Pancreas (tissue), 10 donors: ENCODE measurements at regions not wholly inside any gene's neighbourhood (a gene's known extent, or its start where the extent isn't known, plus 50 kb on each side); places are given as distances from the start of the nearest gene placed in this dataset.

Source experiments
- ATAC-seq, 4 donors: fragments of 200-7000 bp; cut with Tn5 transposase; one replicate each; pipeline versions ENCODE4 v1.8.0 to v1.9.1; 2020; ENCODE audit warnings: mild to moderate bottlenecking in 4 of 4, moderate library complexity in 4 of 4
- DNase-seq, 6 donors: peaks; one replicate each; pipeline ENCODE4 v3.0.0-alpha.2; 2020
- FAIRE-seq: peaks from 2 replicates; lab custom pipeline; 2012; peaks lifted over from hg19 to GRCh38; lab: Jason Lieb, UNC
- H3K27ac ChIP-seq, 4 donors: fragments of 200-600 bp; sonication (generic); 1 replicate in 3 of 4; 2 replicates in 1 of 4; pipeline versions ENCODE4 v1.5.0 to v1.8.0; 2020
- H3K27me3 ChIP-seq, 4 donors: fragments of 200-600 bp; one replicate each; pipeline ENCODE4 v1.8.0; 2021
- H3K36me3 ChIP-seq, 3 donors: fragments of 200-600 bp; sonication (generic) in 1 of 3; one replicate each; pipeline versions ENCODE4 v1.5.0 to v1.8.0; 2020 to 2021
- H3K4me1 ChIP-seq, 3 donors: fragments of 200-600 bp; one replicate each; pipeline ENCODE4 v1.8.0; 2021
- H3K4me3 ChIP-seq, 4 donors: fragments of 200-600 bp; sonication (generic) in 2 of 4; one replicate each; pipeline versions ENCODE4 v1.5.0 to v1.8.0; 2020 to 2021
- H3K9me3 ChIP-seq, 4 donors: fragments of 200-600 bp; one replicate each; pipeline ENCODE4 v1.8.0; 2021
- WGBS, 2 donors: extraction: QIAGEN DNeasy Blood & Tissue Kit; methylation state at CpG; one replicate each; pipeline ENCODE4 v1.1.7; 2013; 5-methylcytosine and 5-hydroxymethylcytosine counted together
- intact Hi-C, 3 donors: fragments of 100-400 bp; cut with DNase I; formaldehyde crosslinking; loops; one replicate each; pipeline versions ENCODE4 v1.11.1 to v1.14.2; 2022
- TF ChIP-seq, protein P1 (sequence below), 4 donors: fragments of 200-600 bp; sonication (generic) in 3 of 4; IDR thresholded peaks; one replicate each; pipeline versions ENCODE4 v1.5.0 to v1.8.0; 2021; ENCODE audit warnings: antibody characterized with exemption in 4 of 4
- donor health status: healthy with polysubstance abuse.
- donor health status: DM: no; HTN: no; CAD: no; lungs with moderate emphysema.
- donor health status: DM: no; HTN: no; CAD: no.
- donor health status: control.
- donor health status: control.
- donor health status: Bipolar disorder and iron deficiency.
- donor health status: DM: yes; HTN: yes; CAD: no.
- donor health status: DM: no; HTN: no; CAD: no.
- donor health status: DM: no; HTN: no; CAD: no.
- donor health status: DM: yes; HTN: yes; CAD: no.

DNA sequence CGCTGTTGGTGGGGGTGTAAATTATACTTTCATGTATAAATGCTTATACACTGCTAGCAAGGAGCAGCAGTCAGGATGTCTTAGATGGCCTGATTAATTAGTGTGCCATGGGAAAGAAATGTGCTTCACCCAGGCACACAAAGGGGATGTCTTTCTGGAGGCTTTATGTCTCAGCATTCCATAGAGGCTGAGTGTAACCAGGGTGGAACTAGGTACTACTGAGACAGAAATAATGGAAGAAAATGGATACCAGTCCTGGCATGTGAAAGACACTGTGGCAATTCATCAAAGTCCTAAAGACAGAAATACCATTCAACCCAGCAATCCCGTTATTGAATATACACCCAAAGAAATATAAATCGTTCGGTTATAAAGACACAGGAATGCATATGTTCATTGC is 52.5 kb downstream of the PF4 start:
- FAIRE-seq (no peak), DNase-seq (no peak), ATAC-seq (no peak)
- Histone ChIP-seq H3K4me3 (no peak overlapping the region), H3K4me1 (peaks cover 0 to 2% (median 0%) of the 10 kb centered on the region in 3 donors), H3K36me3 (no peaks in the 10 kb centered on the region), H3K27me3 (peaks cover 0 to 8% (median 0%) of the 10 kb centered on the region in 4 donors), H3K9me3 (no peaks in the 10 kb centered on the region), H3K27ac (no peak overlapping the region)
- 89 to 95% methylated on average over 4 of the region's 4 CpGs for WGBS, 2 donors
- intact Hi-C loops = no loop called here
- TF ChIP-seq, protein P1, sequence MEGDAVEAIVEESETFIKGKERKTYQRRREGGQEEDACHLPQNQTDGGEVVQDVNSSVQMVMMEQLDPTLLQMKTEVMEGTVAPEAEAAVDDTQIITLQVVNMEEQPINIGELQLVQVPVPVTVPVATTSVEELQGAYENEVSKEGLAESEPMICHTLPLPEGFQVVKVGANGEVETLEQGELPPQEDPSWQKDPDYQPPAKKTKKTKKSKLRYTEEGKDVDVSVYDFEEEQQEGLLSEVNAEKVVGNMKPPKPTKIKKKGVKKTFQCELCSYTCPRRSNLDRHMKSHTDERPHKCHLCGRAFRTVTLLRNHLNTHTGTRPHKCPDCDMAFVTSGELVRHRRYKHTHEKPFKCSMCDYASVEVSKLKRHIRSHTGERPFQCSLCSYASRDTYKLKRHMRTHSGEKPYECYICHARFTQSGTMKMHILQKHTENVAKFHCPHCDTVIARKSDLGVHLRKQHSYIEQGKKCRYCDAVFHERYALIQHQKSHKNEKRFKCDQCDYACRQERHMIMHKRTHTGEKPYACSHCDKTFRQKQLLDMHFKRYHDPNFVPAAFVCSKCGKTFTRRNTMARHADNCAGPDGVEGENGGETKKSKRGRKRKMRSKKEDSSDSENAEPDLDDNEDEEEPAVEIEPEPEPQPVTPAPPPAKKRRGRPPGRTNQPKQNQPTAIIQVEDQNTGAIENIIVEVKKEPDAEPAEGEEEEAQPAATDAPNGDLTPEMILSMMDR (IDR thresholded peaks at IDR 0.05) = no peak

DNA sequence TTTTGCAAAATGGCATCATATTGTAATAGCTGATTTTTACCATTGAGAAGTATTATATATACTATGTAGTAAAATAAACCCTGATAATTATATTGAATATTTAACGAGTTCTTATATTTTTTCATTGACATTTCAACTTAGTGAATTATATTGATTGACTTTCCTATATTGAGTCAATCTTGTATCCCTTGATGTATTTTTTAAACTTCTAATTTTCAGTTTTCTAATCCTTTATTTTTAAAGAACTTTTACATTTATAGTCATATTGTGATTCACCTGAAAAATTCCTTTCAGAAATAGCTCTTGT is 54.4 kb downstream of the CXCL1 start:
- ATAC-seq = no peak
- intact Hi-C loops = no loop called here

DNA sequence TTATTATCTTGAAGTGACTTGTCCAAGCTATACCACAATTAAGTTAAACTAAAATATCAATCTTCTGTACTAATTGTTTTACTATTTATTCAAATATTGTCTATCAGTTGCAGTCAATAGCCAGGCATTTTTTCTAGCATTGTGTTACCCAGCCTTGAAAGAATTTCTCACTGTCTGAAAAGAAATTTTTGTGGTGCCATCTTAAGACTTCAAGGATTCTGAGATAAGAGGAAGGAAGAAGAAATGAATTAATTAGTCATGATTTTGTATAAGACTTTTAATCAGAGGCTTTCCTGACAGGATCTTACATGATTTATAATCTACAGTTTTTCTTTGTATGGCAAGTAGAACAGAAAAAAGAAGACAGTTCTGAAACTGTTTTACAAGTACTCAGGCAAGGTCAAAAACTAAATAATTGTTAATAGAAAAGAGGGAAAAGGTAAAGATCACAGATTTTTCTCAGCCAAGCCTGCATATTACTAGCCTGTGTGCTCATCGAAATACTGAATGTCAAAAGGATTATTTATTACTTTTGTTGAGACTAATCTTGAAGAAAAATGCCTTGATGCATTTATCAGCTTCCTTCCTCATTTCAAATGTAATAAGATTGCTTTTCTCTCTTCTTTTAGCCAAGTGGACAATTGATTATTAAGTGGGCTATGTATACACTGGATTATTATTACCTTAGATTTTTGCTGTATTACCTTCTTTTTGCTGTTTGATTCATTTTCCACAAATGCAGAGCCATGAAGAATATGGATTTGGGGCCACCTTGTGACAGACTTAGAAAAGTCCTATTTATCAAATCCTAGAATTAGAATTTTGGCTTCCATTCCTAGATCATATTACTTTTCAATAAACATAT is 53.8 kb downstream of the CXCL1 start:
- H3K36me3 ChIP-seq = no peaks in the 10 kb centered on the region
- TF ChIP-seq, protein P1 (IDR thresholded peaks at IDR 0.05) = peak in 2 of 4 donors; percentile 11 to 25
- no peaks in the 10 kb centered on the region for H3K4me1 ChIP-seq
- intact Hi-C loops = no loop called here
- H3K27me3 ChIP-seq = peaks cover 0 to 4% (median 0%) of the 10 kb centered on the region in 4 donors
- DNase-seq = no peak
- WGBS, 2 donors = 30 to 33% methylated on average over 1 of the region's 1 CpG
- no peak overlapping the region for H3K27ac ChIP-seq
- H3K9me3 ChIP-seq = no peaks in the 10 kb centered on the region
- peak in 1 of 4 donors; percentile 30 for ATAC-seq
- no peak overlapping the region for H3K4me3 ChIP-seq
- FAIRE-seq = no peak

More for the DNA sequence above, 54.4 kb downstream of the CXCL1 start:
- H3K9me3 ChIP-seq = no peaks in the 10 kb centered on the region
- H3K4me1 ChIP-seq = no peaks in the 10 kb centered on the region
- TF ChIP-seq, protein P1 (IDR thresholded peaks at IDR 0.05) = no peak
- H3K27me3 ChIP-seq = peaks cover 0 to 4% (median 0%) of the 10 kb centered on the region in 4 donors
- H3K36me3 ChIP-seq = no peaks in the 10 kb centered on the region
- FAIRE-seq (peak; percentile 77), DNase-seq (no peak)
- H3K4me3 ChIP-seq = no peak overlapping the region
- H3K27ac ChIP-seq = no peak overlapping the region
- WGBS, 2 donors = 60 to 66% methylated on average over 1 of the region's 1 CpG

DNA sequence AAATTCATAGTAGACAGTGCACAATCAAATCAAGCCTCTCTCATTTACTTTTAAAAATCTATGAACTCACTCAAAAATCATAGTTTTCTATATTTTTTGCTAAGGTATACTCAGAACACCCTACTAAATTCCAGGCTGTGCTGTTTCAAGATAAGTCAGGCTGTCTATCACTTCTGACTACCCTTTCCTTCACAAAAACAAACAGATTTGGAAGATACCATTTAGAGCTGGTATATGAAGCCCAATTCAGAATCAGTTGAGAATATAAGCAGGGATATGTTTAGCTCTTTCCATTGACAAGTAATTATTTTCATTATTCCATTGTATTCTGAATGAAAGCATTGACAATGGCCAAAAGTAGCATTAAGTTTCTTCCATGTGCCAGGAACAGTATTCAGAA is 53.1 kb downstream of the CXCL1 start:
- no peaks in the 10 kb centered on the region for H3K36me3 ChIP-seq
- TF ChIP-seq, protein P1 (IDR thresholded peaks at IDR 0.05) = no peak
- H3K27me3 ChIP-seq = peaks cover 0 to 4% (median 0%) of the 10 kb centered on the region in 4 donors
- intact Hi-C loops = no loop called here
- no peaks in the 10 kb centered on the region for H3K4me1 ChIP-seq
- no peak overlapping the region for H3K4me3 ChIP-seq
- H3K9me3 ChIP-seq = no peaks in the 10 kb centered on the region
- FAIRE-seq = no peak
- no peak overlapping the region for H3K27ac ChIP-seq
- ATAC-seq = no peak
- DNase-seq = no peak
